Esophagus muscularis mucosa (tissue), 4 donors: ENCODE measurements at regions not wholly inside any gene's neighbourhood (a gene's known extent, or its start where the extent isn't known, plus 50 kb on each side); places are given as distances from the start of the nearest gene placed in this dataset.
A peak's percentile ranks its signal among the peaks of the same experiment; 100 is the strongest.

Experiments used
- DNase-seq: peaks from one replicate; pipeline ENCODE4 v3.0.0-alpha.2; 2017; ENCODE audit errors: extremely low spot score
- H3K27ac ChIP-seq, 4 donors: fragments of 200-600 bp; sonication (generic); replicated peaks in 1 of 4; 1 replicate in 3 of 4; 2 replicates in 1 of 4; pipeline ENCODE4 v1.5.1; 2016 to 2019; ENCODE audit warnings: mild to moderate bottlenecking in 1 of 4
- H3K27me3 ChIP-seq, 4 donors: fragments of 200-600 bp; sonication (generic); one replicate each; pipeline versions ENCODE4 v1.5.1 to v1.6.0; 2016 to 2019
- H3K36me3 ChIP-seq, 4 donors: fragments of 200-600 bp; sonication (generic); one replicate each; pipeline ENCODE4 v1.5.1; 2016 to 2019
- H3K4me1 ChIP-seq, 4 donors: fragments of 200-600 bp; sonication (generic); one replicate each; pipeline ENCODE4 v1.5.1; 2016 to 2019
- H3K4me3 ChIP-seq, 4 donors: fragments of 200-600 bp; sonication (generic); 1 replicate in 2 of 4; 2 replicates in 2 of 4; pipeline ENCODE4 v1.5.1; 2016 to 2019; ENCODE audit warnings: mild to moderate bottlenecking in 4 of 4, moderate library complexity in 1 of 4
- H3K9me3 ChIP-seq, 4 donors: fragments of 200-600 bp; sonication (generic); 1 replicate in 3 of 4; 2 replicates in 1 of 4; pipeline ENCODE4 v1.5.1; 2016 to 2019
- EP300 ChIP-seq: sonication (generic); formaldehyde crosslinking; IDR thresholded peaks from one replicate; pipeline ENCODE4 v1.6.1; 2017; ENCODE audit warnings: antibody characterized with exemption
- POLR2A ChIP-seq: fragments of 450-650 bp; IDR thresholded peaks from one replicate; pipeline ENCODE4 v1.6.1; 2017; ENCODE audit warnings: antibody characterized with exemption, moderate library complexity, mild to moderate bottlenecking, low read depth
- POLR2AphosphoS5 ChIP-seq, 2 donors: sonication (generic); formaldehyde crosslinking; IDR thresholded peaks; one replicate each; pipeline ENCODE4 v1.6.1; 2017; ENCODE audit warnings: antibody characterized with exemption in 2 of 2
- WGBS: methylation state at CpG from one replicate; pipeline ENCODE4 v1.1.5; 2018; 5-methylcytosine and 5-hydroxymethylcytosine counted together
- intact Hi-C: fragments of 100-400 bp; cut with DNase I; formaldehyde crosslinking; loops from one replicate; pipeline ENCODE4 v1.15.1; 2023
- TF ChIP-seq, protein P1 (sequence below), 3 experiments: fragments of 200-600 bp in 2 of 3; fragments of 450-650 bp in 1 of 3; sonication (generic) in 2 of 3; IDR thresholded peaks; one replicate each; pipeline ENCODE4 v1.5.1; 2017 to 2019; ENCODE audit warnings: antibody characterized with exemption in 3 of 3, mild to moderate bottlenecking in 2 of 3, moderate library complexity in 1 of 3

DNA sequence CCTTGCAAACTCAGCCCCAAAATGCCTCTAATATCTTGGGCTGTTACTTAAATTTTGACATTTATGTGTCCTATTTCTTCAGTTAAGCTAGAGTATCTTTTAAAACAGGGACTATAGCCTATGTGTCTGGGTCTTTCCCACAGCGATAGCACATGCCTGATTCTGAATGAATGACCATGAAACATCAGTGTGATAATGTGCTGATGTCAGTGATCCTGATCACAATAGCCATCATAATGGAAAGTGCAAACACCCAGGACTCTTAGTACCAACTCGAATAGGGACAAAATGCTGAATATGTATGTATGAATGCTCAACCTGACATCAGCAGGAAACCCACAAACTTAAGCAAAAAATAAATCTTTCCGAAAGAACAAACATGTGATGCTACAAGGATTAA lies 537.4 kb downstream of the IGSF11 start:
- no peak for DNase-seq
- Histone ChIP-seq H3K4me1 (peaks cover 0 to 19% (median 18%) of the 10 kb centered on the region in 4 donors), H3K36me3 (no peaks in the 10 kb centered on the region), H3K4me3 (no peak overlapping the region), H3K27me3 (no peaks in the 10 kb centered on the region), H3K9me3 (no peaks in the 10 kb centered on the region), H3K27ac (no peak overlapping the region)
- no peak for TF ChIP-seq POLR2AphosphoS5 (IDR thresholded peaks at IDR 0.05)
- TF ChIP-seq, protein P1, sequence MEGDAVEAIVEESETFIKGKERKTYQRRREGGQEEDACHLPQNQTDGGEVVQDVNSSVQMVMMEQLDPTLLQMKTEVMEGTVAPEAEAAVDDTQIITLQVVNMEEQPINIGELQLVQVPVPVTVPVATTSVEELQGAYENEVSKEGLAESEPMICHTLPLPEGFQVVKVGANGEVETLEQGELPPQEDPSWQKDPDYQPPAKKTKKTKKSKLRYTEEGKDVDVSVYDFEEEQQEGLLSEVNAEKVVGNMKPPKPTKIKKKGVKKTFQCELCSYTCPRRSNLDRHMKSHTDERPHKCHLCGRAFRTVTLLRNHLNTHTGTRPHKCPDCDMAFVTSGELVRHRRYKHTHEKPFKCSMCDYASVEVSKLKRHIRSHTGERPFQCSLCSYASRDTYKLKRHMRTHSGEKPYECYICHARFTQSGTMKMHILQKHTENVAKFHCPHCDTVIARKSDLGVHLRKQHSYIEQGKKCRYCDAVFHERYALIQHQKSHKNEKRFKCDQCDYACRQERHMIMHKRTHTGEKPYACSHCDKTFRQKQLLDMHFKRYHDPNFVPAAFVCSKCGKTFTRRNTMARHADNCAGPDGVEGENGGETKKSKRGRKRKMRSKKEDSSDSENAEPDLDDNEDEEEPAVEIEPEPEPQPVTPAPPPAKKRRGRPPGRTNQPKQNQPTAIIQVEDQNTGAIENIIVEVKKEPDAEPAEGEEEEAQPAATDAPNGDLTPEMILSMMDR (IDR thresholded peaks at IDR 0.05) = no peak
- TF ChIP-seq POLR2A = no peak
- TF ChIP-seq EP300 = no peak
- 85% methylated on average over 3 of the region's 3 CpGs for WGBS
- intact Hi-C loops = no loop called here

DNA sequence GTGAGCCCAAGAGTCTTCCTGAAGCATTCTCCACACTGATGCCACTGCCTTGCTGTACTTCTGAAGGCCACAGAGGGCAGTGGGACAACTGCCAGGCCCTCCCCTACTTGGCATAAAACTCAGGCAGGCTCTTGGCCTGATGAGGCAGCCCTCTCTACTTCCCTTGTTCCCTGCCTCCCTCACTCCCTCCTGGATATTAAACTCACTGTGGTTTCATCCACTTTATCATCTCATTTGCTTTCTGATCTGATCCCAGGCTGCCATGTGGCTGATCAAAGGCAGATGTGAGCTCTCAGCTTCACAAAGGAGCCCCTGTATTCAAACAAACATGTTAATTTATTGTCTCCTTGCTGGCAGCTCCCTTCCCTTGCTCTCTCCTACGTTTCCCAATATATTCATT lies 533.5 kb downstream of the IGSF11 start:
- DNase-seq = no peak
- intact Hi-C loops = no loop called here
- Histone ChIP-seq H3K4me1 (peaks cover 0 to 19% (median 18%) of the 10 kb centered on the region in 4 donors), H3K27me3 (no peaks in the 10 kb centered on the region), H3K27ac (peak overlapping the region; percentile 18 to 34 (median 28)), H3K4me3 (no peak overlapping the region), H3K36me3 (no peaks in the 10 kb centered on the region), H3K9me3 (no peaks in the 10 kb centered on the region)
- TF ChIP-seq, protein P1 (IDR thresholded peaks at IDR 0.05) = no peak
- TF ChIP-seq POLR2A (no peak), EP300 (no peak), POLR2AphosphoS5 (IDR thresholded peaks at IDR 0.05) (no peak)
- WGBS = 27% methylated on average over 1 of the region's 1 CpG

DNA sequence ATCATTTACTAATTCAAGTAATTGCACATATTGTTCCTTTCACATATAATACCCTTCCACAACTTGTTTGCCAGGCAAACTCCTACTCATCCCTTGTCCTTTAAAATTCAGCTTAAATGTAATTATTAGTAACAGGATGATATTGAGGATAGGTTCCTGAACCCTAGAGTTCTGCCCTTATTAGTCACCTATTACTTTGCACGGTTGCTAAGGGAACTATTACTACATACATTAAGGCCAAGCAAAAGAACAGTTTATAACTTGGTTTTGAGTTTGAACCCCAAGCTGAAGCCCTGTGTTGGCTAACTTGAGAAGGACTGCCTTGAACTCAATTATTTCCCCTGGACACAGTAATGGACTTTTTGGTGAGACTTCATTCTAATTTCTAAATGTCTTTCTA lies 529.7 kb downstream of the IGSF11 start:
- no peaks in the 10 kb centered on the region for H3K9me3 ChIP-seq
- H3K4me1 ChIP-seq = peaks cover 0 to 19% (median 18%) of the 10 kb centered on the region in 4 donors
- TF ChIP-seq, protein P1 (IDR thresholded peaks at IDR 0.05) = no peak
- no peak for TF ChIP-seq POLR2AphosphoS5 (IDR thresholded peaks at IDR 0.05)
- TF ChIP-seq EP300 = no peak
- no peak for DNase-seq
- no peak overlapping the region for H3K4me3 ChIP-seq
- WGBS = 93% methylated on average over 1 of the region's 1 CpG
- H3K36me3 ChIP-seq = no peaks in the 10 kb centered on the region
- intact Hi-C loops = no loop called here
- no peaks in the 10 kb centered on the region for H3K27me3 ChIP-seq
- no peak overlapping the region for H3K27ac ChIP-seq

DNA sequence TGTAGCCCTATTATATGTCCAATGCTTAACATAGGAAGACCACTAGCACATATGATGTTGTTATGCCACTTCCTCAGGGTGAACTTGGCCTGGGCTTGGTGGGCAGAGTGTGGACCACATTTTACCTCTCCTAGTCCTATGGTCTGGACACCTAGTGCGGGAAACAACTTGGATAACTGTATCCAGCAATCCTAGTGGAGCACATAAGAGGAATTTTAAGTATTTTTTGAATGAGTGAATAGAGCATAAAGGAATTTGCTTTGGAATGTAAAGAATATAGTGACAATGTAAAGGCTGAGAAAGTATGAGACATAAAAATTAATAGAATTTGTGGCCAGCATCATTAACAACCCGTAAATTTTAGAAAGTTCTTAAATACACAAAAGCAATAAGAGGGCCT lies 528.9 kb downstream of the IGSF11 start:
- H3K4me1 ChIP-seq = peaks cover 0 to 12% (median 12%) of the 10 kb centered on the region in 4 donors
- 79% methylated on average over 2 of the region's 2 CpGs for WGBS
- intact Hi-C loops = no loop called here
- no peak overlapping the region for H3K4me3 ChIP-seq
- no peak overlapping the region for H3K27ac ChIP-seq
- H3K27me3 ChIP-seq = no peaks in the 10 kb centered on the region
- no peak for DNase-seq
- TF ChIP-seq EP300 = no peak
- H3K36me3 ChIP-seq = no peaks in the 10 kb centered on the region
- H3K9me3 ChIP-seq = no peaks in the 10 kb centered on the region

DNA sequence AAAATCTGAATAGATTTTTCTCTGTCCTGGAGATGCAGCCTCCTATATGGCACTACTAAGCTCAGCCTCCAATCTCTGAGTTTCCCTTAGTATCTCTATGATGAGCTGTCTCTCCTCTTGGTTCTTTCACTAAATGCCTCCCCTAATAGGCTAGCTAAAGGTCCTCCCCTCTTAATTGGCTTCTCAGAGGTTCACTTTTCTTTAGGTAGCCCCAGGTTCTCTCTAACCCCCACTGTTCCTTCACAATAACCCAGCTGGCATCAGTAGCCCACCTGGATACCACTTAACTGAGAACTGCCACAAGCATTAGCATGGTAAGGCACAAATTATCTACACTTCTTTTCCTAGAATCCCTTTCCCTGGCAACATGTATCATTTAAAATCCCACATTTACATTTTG lies 523.2 kb downstream of the IGSF11 start:
- no peaks in the 10 kb centered on the region for H3K36me3 ChIP-seq
- H3K27ac ChIP-seq = no peak overlapping the region
- TF ChIP-seq EP300 (no peak), POLR2A (no peak), POLR2AphosphoS5 (IDR thresholded peaks at IDR 0.05) (no peak)
- TF ChIP-seq, protein P1 (IDR thresholded peaks at IDR 0.05) = no peak
- H3K4me3 ChIP-seq = no peak overlapping the region
- no peaks in the 10 kb centered on the region for H3K9me3 ChIP-seq
- DNase-seq = no peak
- H3K4me1 ChIP-seq = no peaks in the 10 kb centered on the region
- H3K27me3 ChIP-seq = no peaks in the 10 kb centered on the region
- intact Hi-C loops = no loop called here
